Heart left ventricle (tissue), 16 donors: ENCODE measurements at regions not wholly inside any gene's neighbourhood (a gene's known extent, or its start where the extent isn't known, plus 50 kb on each side); places are given as distances from the start of the nearest gene placed in this dataset.
A peak's percentile ranks its signal among the peaks of the same experiment; 100 is the strongest.

Experiments
- ATAC-seq, 4 donors: fragments of 200-7000 bp; cut with Tn5 transposase; one replicate each; pipeline ENCODE4 v1.9.1; 2020 to 2022; ENCODE audit warnings: moderate library complexity in 4 of 4, mild to moderate bottlenecking in 3 of 4, moderate number of reproducible peaks in 1 of 4
- DNase-seq, 5 donors: peaks; one replicate each; pipeline ENCODE4 v3.0.0-alpha.2; 2020
- H3K27ac ChIP-seq, 12 donors: fragments of 200-600 bp; sonication (generic) in 4 of 12; one replicate each; pipeline versions ENCODE4 v1.5.0 to v1.8.0; 2016 to 2022; ENCODE audit warnings: mild to moderate bottlenecking in 2 of 12
- H3K27me3 ChIP-seq, 9 donors: fragments of 200-600 bp; sonication (generic) in 2 of 9; one replicate each; pipeline versions ENCODE4 v1.5.1 to v1.8.0; 2016 to 2022; ENCODE audit warnings: mild to moderate bottlenecking in 3 of 9
- H3K36me3 ChIP-seq, 9 donors: fragments of 200-600 bp; sonication (generic) in 2 of 9; one replicate each; pipeline versions ENCODE4 v1.5.0 to v1.8.0; 2018 to 2022; ENCODE audit warnings: mild to moderate bottlenecking in 2 of 9
- H3K4me1 ChIP-seq, 12 donors: fragments of 200-600 bp; sonication (generic) in 4 of 12; one replicate each; pipeline versions ENCODE4 v1.5.0 to v1.8.0; 2016 to 2022; ENCODE audit warnings: mild to moderate bottlenecking in 3 of 12
- H3K4me3 ChIP-seq, 12 donors: fragments of 200-600 bp; sonication (generic) in 4 of 12; one replicate each; pipeline versions ENCODE4 v1.5.0 to v1.8.0; 2017 to 2022; ENCODE audit warnings: mild to moderate bottlenecking in 9 of 12, moderate library complexity in 4 of 12
- H3K9me3 ChIP-seq, 12 donors: fragments of 200-600 bp; sonication (generic) in 4 of 12; one replicate each; pipeline versions ENCODE4 v1.5.0 to v1.8.0; 2016 to 2022; ENCODE audit warnings: mild to moderate bottlenecking in 1 of 12
- CTCF ChIP-seq, 12 donors: fragments of 200-600 bp; sonication (generic) in 4 of 12; IDR thresholded peaks; one replicate each; pipeline versions ENCODE4 v1.5.0 to v1.8.0; 2018 to 2022; ENCODE audit warnings: antibody characterized with exemption in 12 of 12, mild to moderate bottlenecking in 5 of 12
- POLR2A ChIP-seq, 2 donors: fragments of 450-650 bp; IDR thresholded peaks; one replicate each; pipeline ENCODE4 v1.6.1; 2017; ENCODE audit warnings: antibody characterized with exemption in 2 of 2, mild to moderate bottlenecking in 2 of 2, moderate library complexity in 2 of 2
- WGBS, 4 donors: extraction: QIAGEN DNeasy Blood & Tissue Kit in 2 of 4; methylation state at CpG; one replicate each; pipeline versions ENCODE4 v1.1.5 to v1.1.7; 2013 to 2018; 5-methylcytosine and 5-hydroxymethylcytosine counted together
- intact Hi-C, 10 donors: fragments of 100-400 bp; cut with DNase I; formaldehyde crosslinking; loops; one replicate each; pipeline versions ENCODE4 v1.11.1 to v1.14.2; 2022
- donor health status: ischemic (EF 13 %, LVEDD 7.1; RV severe dilation, severe dysfunction).
- donor health status: healthy with polysubstance abuse.
- donor health status: DM: no; HTN: yes; CAD: no.
- donor health status: DM: no; HTN: no; CAD: no.
- donor health status: ischemic (EF 25% LVEDD 6.9; RV normal size, moderate dysfunction).
- donor health status: ischemic (EF 25% LVEDD 5.7; RV mildly dilated, moderate dysfunction).
- donor health status: healthy.
- donor health status: DM: yes; HTN: yes; CAD: no.
- donor health status: ischemic (EF 35%, LVEDD 5.7; RV mildly dilated, moderate dysfunction).
- donor health status: nonischemic (EF 11% LVEDD 7.7; RV severe dilation, severe dysfunction).
- donor health status: DM: yes; HTN: yes; CAD: no.
- donor health status: PGD.
- donor health status: ischemic (EF 29% LVEDD 5.4; RV normal size, mild dysfunction).
- donor health status: nonischemic (EF 23%, LVEDD 6.1; RV moderate dilation, normal function).

- no peaks in the 10 kb centered on the region for H3K36me3 ChIP-seq
- no peak overlapping the region for H3K4me3 ChIP-seq
- ATAC-seq: no peak
- H3K27me3 ChIP-seq: no peaks in the 10 kb centered on the region
- H3K9me3 ChIP-seq: no peaks in the 10 kb centered on the region
- H3K4me1 ChIP-seq: peaks cover 0 to 24% (median 0%) of the 10 kb centered on the region in 12 donors
- DNase-seq: no peak
- no peak overlapping the region for H3K27ac ChIP-seq
- intact Hi-C loops: no loop called here
- no peak for TF ChIP-seq POLR2A (IDR thresholded peaks at IDR 0.05)
- TF ChIP-seq CTCF (IDR thresholded peaks at IDR 0.05): no peak
- WGBS, 4 donors: 87 to 95% (median 92%) methylated on average over 8 of the region's 8 CpGs
Measured at GRCh38 chr12:124642105-124642504, 74.7 kb upstream of the NCOR2 start.

GRCh38 chr12:124641591-124641990, 74.2 kb upstream of the NCOR2 start:
- 73 to 94% (median 91%) methylated on average over 6 of the region's 6 CpGs for WGBS, 4 donors
- peaks cover 0 to 29% (median 0%) of the 10 kb centered on the region in 12 donors for H3K4me1 ChIP-seq
- no peaks in the 10 kb centered on the region for H3K36me3 ChIP-seq
- intact Hi-C loops: no loop called here
- DNase-seq (no peak), ATAC-seq (no peak)
- H3K9me3 ChIP-seq: no peaks in the 10 kb centered on the region
- no peak overlapping the region for H3K4me3 ChIP-seq
- no peak for TF ChIP-seq POLR2A (IDR thresholded peaks at IDR 0.05)
- TF ChIP-seq CTCF (IDR thresholded peaks at IDR 0.05): no peak
- H3K27me3 ChIP-seq: no peaks in the 10 kb centered on the region
- H3K27ac ChIP-seq: no peak overlapping the region

- ATAC-seq: no peak
- WGBS, 4 donors: 70 to 77% (median 75%) methylated on average over 5 of the region's 5 CpGs
- Histone ChIP-seq H3K27me3 (no peaks in the 10 kb centered on the region), H3K4me1 (peaks cover 0 to 31% (median 0%) of the 10 kb centered on the region in 12 donors), H3K36me3 (no peaks in the 10 kb centered on the region), H3K4me3 (no peak overlapping the region), H3K27ac (peak overlapping the region in 1 of 12 donors; percentile 75), H3K9me3 (no peaks in the 10 kb centered on the region)
- DNase-seq: no peak
- TF ChIP-seq POLR2A (IDR thresholded peaks at IDR 0.05) (no peak), CTCF (IDR thresholded peaks at IDR 0.05) (no peak)
- intact Hi-C loops: no loop called here
Measured at GRCh38 chr12:124640056-124640455, 72.6 kb upstream of the NCOR2 start.

- intact Hi-C loops: no loop called here
- peaks cover 0 to 32% (median 0%) of the 10 kb centered on the region in 12 donors for H3K4me1 ChIP-seq
- H3K27ac ChIP-seq: peak overlapping the region in 1 of 12 donors; percentile 75
- ATAC-seq (no peak), DNase-seq (no peak)
- 59 to 75% (median 63%) methylated on average over 6 of the region's 6 CpGs for WGBS, 4 donors
- H3K36me3 ChIP-seq: no peaks in the 10 kb centered on the region
- H3K27me3 ChIP-seq: no peaks in the 10 kb centered on the region
- no peaks in the 10 kb centered on the region for H3K9me3 ChIP-seq
- no peak overlapping the region for H3K4me3 ChIP-seq
- no peak for TF ChIP-seq POLR2A (IDR thresholded peaks at IDR 0.05)
- no peak for TF ChIP-seq CTCF (IDR thresholded peaks at IDR 0.05)
Measured at GRCh38 chr12:124639122-124639806, 71.9 kb upstream of the NCOR2 start.
